ENCODE measurements at regions not wholly inside any gene's neighbourhood (a gene's known extent, or its start where the extent isn't known, plus 50 kb on each side); places are given as distances from the start of the nearest gene placed in this dataset.

DNA sequence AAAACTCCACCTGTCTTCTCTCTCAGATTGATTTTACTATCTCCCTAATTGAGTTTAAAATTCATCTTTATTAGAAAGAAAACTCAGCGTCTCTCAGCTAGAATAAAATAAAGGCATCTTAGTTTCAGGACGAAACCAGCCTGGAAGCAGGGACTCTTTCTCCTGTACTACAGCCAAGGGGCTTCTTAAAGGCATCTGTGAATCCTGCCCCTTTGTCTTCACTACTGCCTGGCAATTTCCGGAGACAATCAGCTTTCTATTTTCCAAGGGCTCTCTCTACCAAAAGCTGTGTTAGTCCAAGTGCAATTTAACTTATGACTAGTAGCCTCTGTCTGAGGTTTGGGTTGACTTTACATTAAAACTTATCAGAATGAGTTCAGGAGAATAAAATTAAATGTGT is 623.3 kb upstream of the FOXG1 start:
- TF ChIP-seq EGR1 (IDR thresholded peaks at IDR 0.05) (no peak), RAD21 (IDR thresholded peaks at IDR 0.05; ENCODE audit: low read depth) (no peak), MAX (IDR thresholded peaks at IDR 0.05) (no peak), EP300 (IDR thresholded peaks at IDR 0.05; ENCODE audit: borderline replicate concordance) (no peak), CREB1 (IDR thresholded peaks at IDR 0.05; ENCODE audit: low read depth) (no peak), TAF1 (IDR thresholded peaks at IDR 0.05; ENCODE audit: low read depth) (no peak), YY1 (IDR thresholded peaks at IDR 0.05; ENCODE audit: low read depth) (no peak), TEAD4 (IDR thresholded peaks at IDR 0.05) (no peak), TCF12 (IDR thresholded peaks at IDR 0.05; ENCODE audit: low read depth) (no peak)
- TF ChIP-seq, protein P1, sequence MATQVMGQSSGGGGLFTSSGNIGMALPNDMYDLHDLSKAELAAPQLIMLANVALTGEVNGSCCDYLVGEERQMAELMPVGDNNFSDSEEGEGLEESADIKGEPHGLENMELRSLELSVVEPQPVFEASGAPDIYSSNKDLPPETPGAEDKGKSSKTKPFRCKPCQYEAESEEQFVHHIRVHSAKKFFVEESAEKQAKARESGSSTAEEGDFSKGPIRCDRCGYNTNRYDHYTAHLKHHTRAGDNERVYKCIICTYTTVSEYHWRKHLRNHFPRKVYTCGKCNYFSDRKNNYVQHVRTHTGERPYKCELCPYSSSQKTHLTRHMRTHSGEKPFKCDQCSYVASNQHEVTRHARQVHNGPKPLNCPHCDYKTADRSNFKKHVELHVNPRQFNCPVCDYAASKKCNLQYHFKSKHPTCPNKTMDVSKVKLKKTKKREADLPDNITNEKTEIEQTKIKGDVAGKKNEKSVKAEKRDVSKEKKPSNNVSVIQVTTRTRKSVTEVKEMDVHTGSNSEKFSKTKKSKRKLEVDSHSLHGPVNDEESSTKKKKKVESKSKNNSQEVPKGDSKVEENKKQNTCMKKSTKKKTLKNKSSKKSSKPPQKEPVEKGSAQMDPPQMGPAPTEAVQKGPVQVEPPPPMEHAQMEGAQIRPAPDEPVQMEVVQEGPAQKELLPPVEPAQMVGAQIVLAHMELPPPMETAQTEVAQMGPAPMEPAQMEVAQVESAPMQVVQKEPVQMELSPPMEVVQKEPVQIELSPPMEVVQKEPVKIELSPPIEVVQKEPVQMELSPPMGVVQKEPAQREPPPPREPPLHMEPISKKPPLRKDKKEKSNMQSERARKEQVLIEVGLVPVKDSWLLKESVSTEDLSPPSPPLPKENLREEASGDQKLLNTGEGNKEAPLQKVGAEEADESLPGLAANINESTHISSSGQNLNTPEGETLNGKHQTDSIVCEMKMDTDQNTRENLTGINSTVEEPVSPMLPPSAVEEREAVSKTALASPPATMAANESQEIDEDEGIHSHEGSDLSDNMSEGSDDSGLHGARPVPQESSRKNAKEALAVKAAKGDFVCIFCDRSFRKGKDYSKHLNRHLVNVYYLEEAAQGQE (IDR thresholded peaks at IDR 0.05; ENCODE audit: low read depth): no peak
